IPS-15b (cell line): ENCODE measurements at regions not wholly inside any gene's neighbourhood (a gene's known extent, or its start where the extent isn't known, plus 50 kb on each side); places are given as distances from the start of the nearest gene placed in this dataset.

Experiments
- H3K27me3 ChIP-seq: one replicate; pipeline ENCODE4 v1.6.1; 2013; ENCODE audit warnings: low read length; ENCODE audit not compliant: control insufficient read depth, insufficient read depth
- H3K36me3 ChIP-seq: one replicate; pipeline ENCODE4 v1.6.1; 2013; ENCODE audit warnings: low read length; ENCODE audit not compliant: control insufficient read depth, insufficient read depth
- H3K4me1 ChIP-seq: one replicate; pipeline ENCODE4 v1.6.1; 2013; ENCODE audit warnings: mild to moderate bottlenecking, low read length; ENCODE audit not compliant: control insufficient read depth, insufficient read depth
- H3K4me3 ChIP-seq: one replicate; pipeline ENCODE4 v1.5.1; 2013; ENCODE audit warnings: low read depth, low read length
- H3K9ac ChIP-seq: one replicate; pipeline ENCODE4 v1.6.1; 2013; ENCODE audit warnings: low read depth, mild to moderate bottlenecking, low read length
- H3K9me3 ChIP-seq: one replicate; pipeline ENCODE4 v1.6.1; 2013; ENCODE audit warnings: mild to moderate bottlenecking, low read length; ENCODE audit not compliant: control insufficient read depth, insufficient read depth

DNA sequence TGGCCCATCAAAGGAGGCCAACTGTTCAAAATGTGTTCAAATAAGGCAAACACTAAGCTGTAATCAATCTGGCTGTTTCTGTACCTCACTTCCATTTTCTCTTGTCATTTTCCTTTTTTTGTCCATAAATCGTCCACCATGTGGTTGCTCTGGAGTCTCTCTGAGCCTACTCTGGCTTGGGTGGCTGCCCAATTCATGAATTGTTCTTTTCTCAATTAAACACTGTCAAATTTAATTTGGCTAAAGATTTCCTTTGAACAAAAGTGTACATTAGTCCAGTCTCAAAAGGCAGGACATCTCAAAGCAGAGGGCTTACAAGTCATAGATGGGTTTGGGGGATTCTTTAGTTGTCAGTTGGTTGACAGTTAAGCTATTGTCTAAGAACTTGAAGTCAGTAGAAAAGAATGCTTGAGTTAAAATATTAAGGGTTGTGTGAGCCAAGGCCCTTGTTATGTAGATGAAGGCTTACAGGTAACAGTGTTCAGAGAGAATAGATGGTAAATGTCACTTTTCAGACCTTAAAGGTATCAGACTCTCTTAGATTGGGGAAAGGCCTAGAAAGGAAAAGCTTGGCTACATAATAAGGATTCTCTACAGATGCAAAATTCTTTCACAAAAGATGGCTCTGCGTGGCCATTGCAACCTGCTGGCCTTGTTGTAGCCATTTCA lies 831.2 kb upstream of the CDH2 start:
- Histone ChIP-seq H3K4me1 (peaks cover 31% of the 10 kb centered on the region), H3K4me3 (no peak overlapping the region), H3K9me3 (no peaks in the 10 kb centered on the region), H3K27me3 (no peaks in the 10 kb centered on the region), H3K9ac (no peak overlapping the region), H3K36me3 (no peaks in the 10 kb centered on the region)

DNA sequence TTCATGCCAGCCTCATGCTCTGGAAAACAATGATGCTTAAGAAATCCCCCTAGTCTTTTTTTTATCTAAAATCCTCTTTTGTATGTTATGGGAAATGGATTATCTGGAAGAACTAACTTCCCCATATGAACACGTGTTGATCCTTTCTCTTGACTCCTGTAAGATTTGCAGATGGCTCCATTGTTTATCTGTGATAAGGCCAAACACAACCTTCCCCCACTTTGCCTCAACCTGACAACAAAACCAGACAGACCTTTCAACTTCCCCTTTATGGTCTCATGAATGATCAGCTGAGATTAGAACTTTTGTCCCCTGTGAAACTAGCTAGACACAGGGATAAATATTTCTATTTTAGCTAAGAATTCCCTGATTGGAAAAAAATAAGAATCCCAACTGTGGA lies 828.0 kb upstream of the CDH2 start:
- Histone ChIP-seq H3K9me3 (no peaks in the 10 kb centered on the region), H3K27me3 (no peaks in the 10 kb centered on the region), H3K36me3 (no peaks in the 10 kb centered on the region), H3K4me3 (no peak overlapping the region), H3K4me1 (peaks cover 31% of the 10 kb centered on the region), H3K9ac (no peak overlapping the region)

DNA sequence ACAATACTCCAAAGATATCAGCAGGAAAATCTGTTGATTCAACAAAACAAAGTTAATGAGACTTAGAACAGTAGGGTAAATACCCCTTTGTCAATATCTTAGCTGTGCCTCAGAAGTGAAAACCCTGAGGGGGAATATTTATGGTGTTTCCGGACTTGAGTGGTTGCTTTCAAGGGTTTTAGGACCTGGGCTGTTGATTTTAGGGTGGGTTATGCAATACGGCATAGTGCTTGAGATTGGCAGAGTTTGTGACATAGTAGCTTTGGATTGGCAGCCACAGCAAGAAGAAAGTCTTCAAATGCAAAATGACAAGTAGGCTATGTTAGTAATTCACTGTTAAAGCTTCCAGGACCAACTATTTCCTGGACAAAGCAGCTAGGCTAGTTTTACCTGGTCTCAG lies 826.3 kb upstream of the CDH2 start:
- Histone ChIP-seq H3K36me3 (no peaks in the 10 kb centered on the region), H3K9ac (no peak overlapping the region), H3K27me3 (no peaks in the 10 kb centered on the region), H3K9me3 (no peaks in the 10 kb centered on the region), H3K4me1 (peaks cover 23% of the 10 kb centered on the region), H3K4me3 (no peak overlapping the region)

DNA sequence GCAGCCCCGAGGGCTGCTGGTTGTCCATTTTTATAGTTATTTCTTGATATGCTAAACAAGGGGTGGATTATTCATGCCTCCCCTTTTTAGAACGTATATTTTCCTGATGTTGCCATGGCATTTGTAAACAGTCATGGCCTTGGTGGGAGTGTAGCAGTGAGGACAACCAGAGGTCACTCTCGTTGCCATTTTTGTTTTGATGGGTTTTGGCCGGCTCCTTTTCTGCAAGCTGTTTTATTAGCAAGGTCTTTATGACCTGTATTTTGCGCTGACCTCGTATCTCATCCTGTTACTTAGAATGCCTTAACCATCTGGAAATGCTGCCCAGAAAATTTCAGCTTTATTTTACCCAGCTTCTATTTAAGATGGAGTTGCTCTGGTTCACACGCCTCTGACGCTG lies 825.8 kb upstream of the CDH2 start:
- Histone ChIP-seq H3K36me3 (no peaks in the 10 kb centered on the region), H3K27me3 (no peaks in the 10 kb centered on the region), H3K9ac (no peak overlapping the region), H3K9me3 (no peaks in the 10 kb centered on the region), H3K4me1 (peaks cover 19% of the 10 kb centered on the region), H3K4me3 (no peak overlapping the region)

DNA sequence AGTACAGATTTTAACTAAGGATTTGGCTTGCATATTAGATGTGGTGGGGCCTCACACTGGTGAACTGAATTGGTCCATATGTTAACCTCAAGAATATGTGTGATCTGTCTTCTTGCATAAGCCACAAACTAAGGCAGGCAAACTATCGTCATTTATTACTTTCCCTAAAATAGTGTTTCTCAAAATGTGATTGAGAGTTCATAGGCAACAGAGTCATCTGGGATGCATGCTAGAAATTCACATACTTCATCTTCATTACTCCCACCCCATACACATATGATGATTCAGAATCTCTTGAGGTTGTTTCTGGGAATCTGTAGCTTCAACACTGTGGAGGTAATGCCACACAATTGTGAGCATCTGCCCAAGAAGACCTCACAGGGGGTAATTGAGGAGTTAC lies 822.8 kb upstream of the CDH2 start:
- Histone ChIP-seq H3K9me3 (no peaks in the 10 kb centered on the region), H3K27me3 (no peaks in the 10 kb centered on the region), H3K9ac (no peak overlapping the region), H3K4me3 (no peak overlapping the region), H3K36me3 (no peaks in the 10 kb centered on the region), H3K4me1 (peaks cover under 1% of the 10 kb centered on the region)

DNA sequence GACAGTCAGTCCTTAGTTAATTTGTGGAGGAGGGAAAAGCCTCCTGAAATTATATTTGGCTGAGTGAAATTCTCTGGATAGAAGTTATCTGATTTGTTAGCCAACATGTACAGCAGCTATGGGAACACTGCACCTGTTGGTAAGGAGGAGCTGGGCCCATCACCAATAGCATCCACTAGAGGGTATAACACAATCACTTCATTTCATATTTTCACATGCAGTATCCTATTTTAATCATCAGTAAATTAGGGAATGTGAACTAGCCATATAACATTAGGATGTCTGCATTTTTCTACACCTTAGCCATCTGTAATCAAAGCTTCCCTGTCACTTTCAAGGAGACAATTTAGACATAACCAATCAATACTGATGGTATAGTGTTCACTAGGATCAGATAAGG lies 818.4 kb upstream of the CDH2 start:
- H3K4me1 ChIP-seq: no peaks in the 10 kb centered on the region
- H3K36me3 ChIP-seq: no peaks in the 10 kb centered on the region
- no peak overlapping the region for H3K4me3 ChIP-seq
- H3K9me3 ChIP-seq: no peaks in the 10 kb centered on the region
- H3K9ac ChIP-seq: no peak overlapping the region
- H3K27me3 ChIP-seq: no peaks in the 10 kb centered on the region

DNA sequence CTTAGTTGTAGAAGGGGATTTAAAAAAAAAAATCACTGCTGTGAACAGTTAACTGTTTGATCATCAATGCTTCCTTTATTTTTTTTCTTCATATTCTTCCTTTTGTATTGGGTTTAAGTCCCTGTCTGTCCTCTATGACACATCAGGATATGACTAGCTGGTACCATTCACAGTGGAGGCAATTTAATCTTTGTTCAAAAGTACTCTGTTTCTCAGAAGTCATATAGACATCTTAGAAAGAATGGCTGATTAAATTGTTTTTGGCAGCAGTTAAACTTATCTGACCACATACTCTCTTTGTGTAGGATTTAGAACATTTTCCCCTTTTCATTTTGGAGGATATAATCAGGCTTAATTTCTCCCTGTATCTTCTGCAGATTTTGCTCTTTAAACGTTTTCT lies 807.8 kb upstream of the CDH2 start:
- Histone ChIP-seq H3K4me1 (no peaks in the 10 kb centered on the region), H3K4me3 (no peak overlapping the region), H3K9me3 (no peaks in the 10 kb centered on the region), H3K9ac (no peak overlapping the region), H3K27me3 (no peaks in the 10 kb centered on the region), H3K36me3 (no peaks in the 10 kb centered on the region)

DNA sequence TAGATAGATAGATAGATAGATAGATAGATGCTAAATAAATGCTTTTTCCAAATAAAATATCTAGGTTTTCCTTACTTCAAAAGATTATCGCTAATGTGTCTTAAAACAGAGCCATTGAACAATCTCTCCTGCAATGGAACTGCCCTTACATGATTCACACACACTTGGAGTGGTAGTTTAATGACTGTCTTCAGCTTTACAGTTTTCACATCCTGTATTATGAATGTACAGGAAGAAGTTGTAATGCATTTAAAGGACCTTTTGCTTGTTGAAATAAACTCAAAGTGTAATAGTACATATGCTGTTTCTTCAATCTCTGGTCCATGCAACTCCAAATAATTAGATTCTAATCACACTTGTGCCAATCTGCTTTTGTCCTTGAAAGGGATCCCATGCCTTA lies 797.6 kb upstream of the CDH2 start:
- Histone ChIP-seq H3K9me3 (no peaks in the 10 kb centered on the region), H3K9ac (no peak overlapping the region), H3K36me3 (no peaks in the 10 kb centered on the region), H3K4me3 (no peak overlapping the region), H3K27me3 (no peaks in the 10 kb centered on the region), H3K4me1 (no peaks in the 10 kb centered on the region)

DNA sequence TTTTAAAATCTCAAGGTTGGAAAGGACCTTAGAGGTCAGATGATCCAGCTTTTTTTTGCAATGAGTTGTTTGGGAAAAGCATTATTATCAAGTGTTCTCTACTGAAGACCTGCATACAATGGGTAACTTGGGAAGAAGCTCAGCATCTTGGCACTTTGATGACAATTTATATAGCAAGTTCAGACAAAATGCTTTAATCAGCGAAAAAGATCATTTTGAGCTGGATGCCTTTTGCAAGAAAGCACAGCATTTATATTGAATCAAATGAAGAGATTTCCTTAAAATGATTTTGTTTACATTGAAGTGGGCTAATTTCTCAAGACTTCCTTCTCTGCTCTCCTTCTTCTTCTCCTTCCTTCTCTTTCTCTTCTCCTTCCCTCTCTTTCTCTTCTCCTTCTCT lies 796.4 kb upstream of the CDH2 start:
- Histone ChIP-seq H3K4me3 (no peak overlapping the region), H3K36me3 (no peaks in the 10 kb centered on the region), H3K9me3 (no peaks in the 10 kb centered on the region), H3K27me3 (no peaks in the 10 kb centered on the region), H3K4me1 (no peaks in the 10 kb centered on the region), H3K9ac (no peak overlapping the region)

DNA sequence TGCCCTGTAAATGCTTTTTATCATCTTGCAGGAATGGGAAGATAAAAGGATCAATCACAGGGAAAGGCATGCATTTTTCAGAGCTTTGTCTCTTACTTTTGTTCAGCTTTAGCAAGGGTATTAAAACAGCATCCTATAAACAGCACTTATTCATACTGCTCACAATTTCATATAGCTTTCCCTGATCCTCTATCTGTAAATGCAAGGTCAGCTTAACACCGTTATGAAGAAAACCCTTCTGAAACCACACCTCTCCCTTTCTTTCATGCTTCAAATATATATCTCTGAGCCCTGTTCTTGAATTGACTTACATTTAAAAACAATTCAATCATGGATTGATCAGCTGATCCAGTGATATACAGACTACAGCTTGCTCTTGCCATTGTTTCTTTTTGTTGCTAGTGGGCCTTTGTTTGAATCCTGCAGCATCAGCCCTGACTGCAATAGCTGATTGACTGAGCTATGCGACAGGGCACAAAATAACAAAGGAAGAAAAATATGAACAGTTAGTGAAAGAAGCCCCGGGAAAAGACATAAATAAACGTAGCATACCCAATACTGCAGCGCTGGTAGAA lies 795.5 kb upstream of the CDH2 start:
- Histone ChIP-seq H3K36me3 (no peaks in the 10 kb centered on the region), H3K4me1 (no peaks in the 10 kb centered on the region), H3K9ac (no peak overlapping the region), H3K4me3 (no peak overlapping the region), H3K9me3 (no peaks in the 10 kb centered on the region), H3K27me3 (no peaks in the 10 kb centered on the region)

DNA sequence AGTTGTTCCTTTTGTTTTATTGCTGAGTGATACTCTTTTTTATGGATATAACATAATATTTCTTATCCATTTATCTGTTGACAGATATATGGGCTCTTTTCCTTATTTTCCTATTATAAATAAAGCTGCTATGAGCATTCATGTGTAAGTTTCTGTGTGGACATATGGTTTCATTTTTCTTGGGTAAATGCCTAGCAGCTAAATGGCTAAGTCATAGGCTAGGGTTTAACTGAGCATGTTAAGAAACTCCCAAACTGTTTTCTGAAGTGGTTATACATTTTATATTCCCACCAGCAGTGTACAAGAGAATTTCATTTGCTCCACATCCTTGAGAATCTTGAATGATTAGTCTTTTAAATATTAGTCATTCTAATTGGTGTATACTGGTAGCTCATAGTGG lies 786.6 kb upstream of the CDH2 start:
- no peaks in the 10 kb centered on the region for H3K36me3 ChIP-seq
- no peak overlapping the region for H3K4me3 ChIP-seq
- H3K27me3 ChIP-seq: no peaks in the 10 kb centered on the region
- H3K9me3 ChIP-seq: no peaks in the 10 kb centered on the region
- no peak overlapping the region for H3K9ac ChIP-seq
- peaks cover 4% of the 10 kb centered on the region for H3K4me1 ChIP-seq

DNA sequence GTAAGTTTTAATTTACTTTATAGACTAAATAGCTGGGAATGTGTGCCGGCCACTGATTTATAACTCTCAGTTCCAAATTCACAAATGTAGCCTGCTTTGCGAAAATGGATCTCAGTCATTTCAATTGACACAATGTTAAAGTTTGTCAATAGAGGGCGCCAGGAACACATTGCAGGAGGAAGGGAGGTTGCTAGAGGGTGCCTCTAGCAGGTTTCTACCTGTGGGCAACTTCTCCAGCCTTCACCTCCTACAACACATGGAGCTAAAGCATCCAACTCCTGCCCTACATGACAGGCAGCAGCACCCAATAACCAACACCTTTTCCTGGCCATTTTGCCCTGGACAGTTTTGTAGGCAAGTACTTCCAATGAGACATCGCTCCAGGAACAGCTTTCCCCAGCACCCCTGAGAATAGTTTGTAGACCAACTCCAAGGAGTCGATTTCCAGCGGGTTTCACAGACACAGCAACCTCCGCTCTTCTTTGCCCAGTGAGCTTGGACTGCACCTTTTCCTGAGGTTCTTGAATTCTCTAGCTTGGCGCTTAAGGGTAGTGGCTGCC lies 784.8 kb upstream of the CDH2 start:
- Histone ChIP-seq H3K4me3 (no peak overlapping the region), H3K36me3 (no peaks in the 10 kb centered on the region), H3K4me1 (peaks cover 4% of the 10 kb centered on the region), H3K27me3 (no peaks in the 10 kb centered on the region), H3K9me3 (no peaks in the 10 kb centered on the region), H3K9ac (no peak overlapping the region)
